Hepatocyte (in vitro differentiated cells): ENCODE measurements at regions not wholly inside any gene's neighbourhood (a gene's known extent, or its start where the extent isn't known, plus 50 kb on each side); places are given as distances from the start of the nearest gene placed in this dataset.

Source experiments
- EZH2 ChIP-seq: fragments of 200-600 bp; sonication (generic); IDR thresholded peaks from 2 replicates; pipeline ENCODE4 v1.6.1; 2016; ENCODE audit warnings: antibody characterized with exemption, mild to moderate bottlenecking, borderline replicate concordance
- TF ChIP-seq, protein P1 (sequence below): fragments of 200-600 bp; sonication (generic); IDR thresholded peaks from 2 replicates; pipeline ENCODE4 v1.5.1; 2016; ENCODE audit warnings: antibody characterized with exemption, mild to moderate bottlenecking; ENCODE audit not compliant: poor library complexity

DNA sequence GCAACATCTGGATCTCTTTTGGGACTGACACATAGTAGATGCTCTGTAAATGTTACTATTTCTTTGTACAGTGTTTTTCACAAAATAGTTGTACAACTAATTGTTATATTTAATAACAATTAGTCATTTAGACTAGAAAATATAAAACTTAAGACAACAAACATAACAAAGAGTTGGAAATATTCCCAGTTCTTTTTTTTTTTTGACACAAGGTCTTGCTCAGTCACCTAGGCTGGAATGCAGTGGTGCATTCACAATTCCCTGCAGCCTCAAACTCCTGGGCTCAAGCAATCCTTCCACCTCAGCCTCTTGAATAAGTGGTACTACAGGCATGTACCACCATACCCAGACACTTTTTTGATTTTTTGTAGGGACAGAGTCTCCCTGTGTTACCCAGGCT is 105.8 kb downstream of the UTRN start:
- TF ChIP-seq, protein P1, sequence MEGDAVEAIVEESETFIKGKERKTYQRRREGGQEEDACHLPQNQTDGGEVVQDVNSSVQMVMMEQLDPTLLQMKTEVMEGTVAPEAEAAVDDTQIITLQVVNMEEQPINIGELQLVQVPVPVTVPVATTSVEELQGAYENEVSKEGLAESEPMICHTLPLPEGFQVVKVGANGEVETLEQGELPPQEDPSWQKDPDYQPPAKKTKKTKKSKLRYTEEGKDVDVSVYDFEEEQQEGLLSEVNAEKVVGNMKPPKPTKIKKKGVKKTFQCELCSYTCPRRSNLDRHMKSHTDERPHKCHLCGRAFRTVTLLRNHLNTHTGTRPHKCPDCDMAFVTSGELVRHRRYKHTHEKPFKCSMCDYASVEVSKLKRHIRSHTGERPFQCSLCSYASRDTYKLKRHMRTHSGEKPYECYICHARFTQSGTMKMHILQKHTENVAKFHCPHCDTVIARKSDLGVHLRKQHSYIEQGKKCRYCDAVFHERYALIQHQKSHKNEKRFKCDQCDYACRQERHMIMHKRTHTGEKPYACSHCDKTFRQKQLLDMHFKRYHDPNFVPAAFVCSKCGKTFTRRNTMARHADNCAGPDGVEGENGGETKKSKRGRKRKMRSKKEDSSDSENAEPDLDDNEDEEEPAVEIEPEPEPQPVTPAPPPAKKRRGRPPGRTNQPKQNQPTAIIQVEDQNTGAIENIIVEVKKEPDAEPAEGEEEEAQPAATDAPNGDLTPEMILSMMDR: no peak
- TF ChIP-seq EZH2: no peak
